IMR-90 (cell line): ENCODE measurements at regions not wholly inside any gene's neighbourhood (a gene's known extent, or its start where the extent isn't known, plus 50 kb on each side); places are given as distances from the start of the nearest gene placed in this dataset.

ENCODE experiments used
- ATAC-seq: fragments of 200-7000 bp; cut with Tn5 transposase; 2 replicates; pipeline ENCODE4 v1.9.1; 2020; ENCODE audit warnings: low read depth, mild to moderate bottlenecking, moderate library complexity
- BruUV-seq: library from RNA; stranded (reverse); fragments of 400-500 nt; replicated peaks from 2 replicates; lab custom pipeline; 2021; lab: Mats Ljungman, UMichigan
- CTCF ChIA-PET: fragments of 300-600 bp; formaldehyde crosslinking; extraction: SDS; loops from one replicate; lab custom pipeline; 2021; ENCODE audit warnings: antibody characterized with exemption; lab: Yijun Ruan, JAX
- POLR2A ChIA-PET: fragments of 300-600 bp; sonication (Branson Sonifier 250); formaldehyde crosslinking; loops from one replicate; lab custom pipeline; 2022; ENCODE audit warnings: antibody characterized with exemption; ENCODE audit not compliant: unreplicated experiment; lab: Charles Lee
- DNase-seq: peaks from one replicate; pipeline ENCODE4 v3.0.0; 2013
- H2AFZ ChIP-seq: replicated peaks from 2 replicates; pipeline ENCODE3; 2013; ENCODE audit warnings: low read length, mild to moderate bottlenecking; ENCODE audit not compliant: poor library complexity
- H2AK5ac ChIP-seq: 2 replicates; pipeline ENCODE4 v1.6.1; 2013; ENCODE audit warnings: low read depth, low read length, inconsistent platforms
- H2AK9ac ChIP-seq: replicated peaks from 2 replicates; pipeline ENCODE3; 2013; ENCODE audit warnings: mild to moderate bottlenecking, low read depth, low read length, moderate library complexity; ENCODE audit not compliant: poor library complexity
- H2BK120ac ChIP-seq: 2 replicates; pipeline ENCODE4 v1.6.1; 2013; ENCODE audit warnings: low read depth, low read length, inconsistent platforms
- H2BK15ac ChIP-seq: 3 replicates; pipeline ENCODE4 v1.6.1; 2013; ENCODE audit warnings: low read depth, low read length, inconsistent platforms
- H2BK20ac ChIP-seq: 2 replicates; pipeline ENCODE4 v1.6.1; 2013; ENCODE audit warnings: low read depth, mild to moderate bottlenecking, inconsistent platforms, low read length, moderate library complexity
- H2BK5ac ChIP-seq: 2 replicates; pipeline ENCODE4 v1.6.1; 2013; ENCODE audit warnings: mild to moderate bottlenecking, low read depth, low read length, inconsistent platforms; ENCODE audit not compliant: poor library complexity, severe bottlenecking
- H3K14ac ChIP-seq: replicated peaks from 2 replicates; pipeline ENCODE4 v1.6.1; 2013; ENCODE audit warnings: low read depth, low read length, inconsistent platforms
- H3K18ac ChIP-seq: 2 replicates; pipeline ENCODE4 v1.6.1; 2013; ENCODE audit warnings: low read depth, low read length, control low read depth
- H3K23ac ChIP-seq: 2 replicates; pipeline ENCODE4 v1.6.1; 2013; ENCODE audit warnings: low read depth, low read length, inconsistent platforms
- H3K27ac ChIP-seq: 2 replicates; pipeline ENCODE4 v1.5.1; 2013; ENCODE audit warnings: mild to moderate bottlenecking, control low read depth, low read length; ENCODE audit not compliant: insufficient read depth
- H3K27me3 ChIP-seq: 2 replicates; pipeline ENCODE4 v1.6.1; 2013; ENCODE audit warnings: low read length; ENCODE audit not compliant: control insufficient read depth, insufficient read depth
- H3K36me3 ChIP-seq: 2 replicates; pipeline ENCODE4 v1.6.1; 2013; ENCODE audit warnings: low read length, mixed read lengths; ENCODE audit not compliant: control insufficient read depth, insufficient read depth
- H3K4ac ChIP-seq: 2 replicates; pipeline ENCODE4 v1.6.1; 2013; ENCODE audit warnings: low read depth, low read length, inconsistent platforms
- H3K4me1 ChIP-seq: 2 replicates; pipeline ENCODE4 v1.6.1; 2013; ENCODE audit warnings: low read length, mixed read lengths; ENCODE audit not compliant: control insufficient read depth, insufficient read depth
- H3K4me2 ChIP-seq: 2 replicates; pipeline ENCODE4 v1.6.1; 2013; ENCODE audit warnings: low read depth, mild to moderate bottlenecking, control low read depth, low read length, moderate library complexity
- H3K4me3 ChIP-seq: 2 replicates; pipeline ENCODE4 v1.5.1; 2013; ENCODE audit warnings: low read depth, mild to moderate bottlenecking, control low read depth, low read length, moderate library complexity; ENCODE audit not compliant: insufficient read depth
- H3K56ac ChIP-seq: 2 replicates; pipeline ENCODE4 v1.6.1; 2013; ENCODE audit warnings: low read length, inconsistent platforms; ENCODE audit not compliant: insufficient read depth; ENCODE audit errors: extremely low read depth
- H3K79me1 ChIP-seq, 2 experiments: 2 replicates each; pipeline ENCODE4 v1.6.1; 2013; ENCODE audit warnings: low read length in 2 of 2, inconsistent platforms in 1 of 2, low read depth in 1 of 2
- H3K9ac ChIP-seq: 2 replicates; pipeline ENCODE4 v1.6.1; 2013; ENCODE audit warnings: low read depth, low read length, control low read depth
- H3K9me1 ChIP-seq: 2 replicates; pipeline ENCODE4 v1.6.1; 2013; ENCODE audit warnings: low read length, inconsistent platforms; ENCODE audit not compliant: insufficient read depth
- H3K9me3 ChIP-seq: 2 replicates; pipeline ENCODE4 v1.6.1; 2013; ENCODE audit warnings: low read length; ENCODE audit not compliant: control insufficient read depth, insufficient read depth
- H4K20me1 ChIP-seq: 2 replicates; pipeline ENCODE4 v1.6.1; 2013; ENCODE audit warnings: low read length, inconsistent platforms; ENCODE audit not compliant: insufficient read depth
- H4K5ac ChIP-seq: 2 replicates; pipeline ENCODE4 v1.6.1; 2013; ENCODE audit warnings: mild to moderate bottlenecking, low read depth, low read length, control low read depth
- H4K8ac ChIP-seq, 2 experiments: 2 replicates each; pipeline ENCODE4 v1.6.1; 2013; ENCODE audit warnings: low read depth in 2 of 2, low read length in 2 of 2, control low read depth in 1 of 2, inconsistent platforms in 1 of 2
- H4K91ac ChIP-seq: 2 replicates; pipeline ENCODE4 v1.6.1; 2013; ENCODE audit warnings: low read depth, low read length, inconsistent platforms; ENCODE audit not compliant: insufficient read depth
- BHLHE40 ChIP-seq: fragments of 150-350 bp; IDR thresholded peaks from 2 replicates; pipeline ENCODE4 v1.6.1; 2016; ENCODE audit warnings: mild to moderate bottlenecking, low read depth, low read length
- CEBPB ChIP-seq: IDR thresholded peaks from 2 replicates; pipeline ENCODE4 v1.6.1; 2012; ENCODE audit warnings: low read depth, low read length, improper control_type of control experiment
- CHD1 ChIP-seq: IDR thresholded peaks from 2 replicates; pipeline ENCODE4 v1.6.1; 2012; ENCODE audit warnings: low read depth, low read length, improper control_type of control experiment
- CTCF ChIP-seq: conservative IDR thresholded peaks from 2 replicates; pipeline ENCODE4 v1.5.1; 2012; ENCODE audit warnings: mild to moderate bottlenecking, low read depth, low read length, improper control_type of control experiment
- MAFK ChIP-seq: IDR thresholded peaks from 2 replicates; pipeline ENCODE4 v1.6.1; 2012; ENCODE audit warnings: low read depth, low read length, improper control_type of control experiment
- MAZ ChIP-seq: IDR thresholded peaks from 2 replicates; pipeline ENCODE4 v1.6.1; 2012; ENCODE audit warnings: low read depth, mild to moderate bottlenecking, low read length, improper control_type of control experiment, moderate library complexity, borderline replicate concordance
- MXI1 ChIP-seq: IDR thresholded peaks from 2 replicates; pipeline ENCODE4 v1.6.1; 2012; ENCODE audit warnings: low read depth, mild to moderate bottlenecking, low read length, moderate library complexity, borderline replicate concordance
- POLR2A ChIP-seq: IDR thresholded peaks from 2 replicates; pipeline ENCODE4 v1.6.1; 2012; ENCODE audit warnings: mild to moderate bottlenecking, low read depth, low read length
- RAD21 ChIP-seq: IDR thresholded peaks from 2 replicates; pipeline ENCODE4 v1.6.1; 2012; ENCODE audit warnings: low read length, improper control_type of control experiment
- RCOR1 ChIP-seq: IDR thresholded peaks from 2 replicates; pipeline ENCODE4 v1.6.1; 2012; ENCODE audit warnings: mild to moderate bottlenecking, low read length, improper control_type of control experiment; ENCODE audit not compliant: insufficient replicate concordance
- RFX5 ChIP-seq: IDR thresholded peaks from 2 replicates; pipeline ENCODE4 v1.8.0; 2012; ENCODE audit warnings: low read depth, mild to moderate bottlenecking, low read length, moderate library complexity
- SMC3 ChIP-seq: fragments of 150-350 bp; IDR thresholded peaks from 2 replicates; pipeline ENCODE4 v1.6.1; 2016; ENCODE audit warnings: low read depth, mild to moderate bottlenecking, antibody characterized with exemption, low read length, moderate library complexity
- USF2 ChIP-seq: fragments of 150-350 bp; IDR thresholded peaks from 2 replicates; pipeline ENCODE4 v1.6.1; 2017; ENCODE audit warnings: mild to moderate bottlenecking, antibody characterized with exemption, low read length, low read depth
- WGBS, 2 experiments: methylation state at CpG; one replicate each; pipeline versions ENCODE4 v1.1.5 to v1.1.7; 2013; ENCODE audit warnings: missing lambda C conversion rate in 2 of 2; ENCODE audit not compliant: insufficient read length in 1 of 2; ENCODE audit errors: extremely low coverage in 2 of 2; 5-methylcytosine and 5-hydroxymethylcytosine counted together
- dilution Hi-C: fragments of 300-500 bp; cut with HindIII; formaldehyde crosslinking; loops from one replicate; pipeline ENCODE4 v1.14.3; 2018; ENCODE audit warnings: low sequenced_read_pairs; ENCODE audit not compliant: unreplicated experiment
- in situ Hi-C: fragments of 300-500 bp; cut with MboI; formaldehyde crosslinking; loops from 3 replicates; pipeline ENCODE4 v1.14.3; 2019; ENCODE audit warnings: low sequenced_read_pairs, inconsistent platforms, mixed read lengths
- intact Hi-C: fragments of 100-400 bp; cut with micrococcal nuclease; formaldehyde crosslinking; loops from 2 replicates; pipeline ENCODE4 v1.10.0; 2022

GRCh38 chr5:165521816-165522610, 2016.6 kb downstream of the MAT2B start (continued):
- TF ChIP-seq POLR2A: no peak
- TF ChIP-seq MAFK: no peak

- Histone ChIP-seq H3K23ac (no peak overlapping the region), H4K5ac (no peak overlapping the region; the same call in 1 of the 2 replicates), H2BK5ac (no peak overlapping the region), H2BK15ac (no peak overlapping the region), H2AFZ (no peak overlapping the region), H3K4me1 (peaks cover 4% of the 10 kb centered on the region; the same call in 1 of the 2 replicates), H3K56ac (no peak overlapping the region), H3K9me1 (no peaks in the 10 kb centered on the region), H3K36me3 (no peaks in the 10 kb centered on the region), H3K4me2 (no peak overlapping the region; the same call in 1 of the 2 replicates), H3K9me3 (peaks cover 9% of the 10 kb centered on the region), H2BK120ac (0 out of 2 replicates have a peak overlapping the region, but pooled peaks have one; percentile 32), H4K20me1 (no peaks in the 10 kb centered on the region), H3K4me3 (no peak overlapping the region), H3K4ac (no peak overlapping the region), H2AK9ac (no peak overlapping the region), H3K27me3 (no peaks in the 10 kb centered on the region), H3K18ac (no peak overlapping the region), H3K79me1 (no peaks in the 10 kb centered on the region), H2BK20ac (peak overlapping the region; percentile 59; the same call in 1 of the 2 replicates), H4K8ac (no peak overlapping the region), H3K9ac (no peak overlapping the region), H3K14ac (no peak overlapping the region), H3K27ac (peak overlapping the region; percentile 37; the same call in 1 of the 2 replicates), H2AK5ac (no peak overlapping the region), H4K91ac (no peak overlapping the region)
- BruUV-seq: no TSS peak
- no CpG with 5 or more reads among the region's 5 CpGs for WGBS, 2 experiments
- intact Hi-C loops (no loop called here), in situ Hi-C loops (no loop called here), dilution Hi-C loops (no loop called here)
- ATAC-seq: peak; percentile 95
- peak; percentile 91 for DNase-seq
- ChIA-PET CTCF (interaction anchor here (0.6 kb wide), 1 partner anchor 57 kb away, joined by 3 read pairs; no protein-coding TSS in a partner anchor), POLR2A (no interaction called here)
- no peak for TF ChIP-seq POLR2A
- no peak for TF ChIP-seq USF2
- TF ChIP-seq RAD21: no peak
- TF ChIP-seq MAFK: no peak
- no peak for TF ChIP-seq MAZ
- no peak for TF ChIP-seq SMC3
- TF ChIP-seq CEBPB: peak; percentile 95
- TF ChIP-seq RCOR1: no peak
- peak; percentile 66; the same call in 1 of the 2 replicates for TF ChIP-seq BHLHE40
- no peak for TF ChIP-seq RFX5
- no peak for TF ChIP-seq MXI1
- no peak for TF ChIP-seq CHD1
- no peak for TF ChIP-seq CTCF
These were observed 2019.9 kb downstream of the MAT2B start for GRCh38 chr5:165525271-165525670.
